Neural crest cell (in vitro differentiated cells): ENCODE measurements at regions not wholly inside any gene's neighbourhood (a gene's known extent, or its start where the extent isn't known, plus 50 kb on each side); places are given as distances from the start of the nearest gene placed in this dataset.

Experiments used
- DNase-seq: peaks from one replicate; pipeline ENCODE4 v3.0.0; 2021; ENCODE audit warnings: low read depth, mixed read lengths, low spot score
- H3K27ac Mint-ChIP-seq: one replicate; pipeline ENCODE4 v1.8.0; 2021; ENCODE audit warnings: mild to moderate bottlenecking, mixed read lengths; ENCODE audit not compliant: unreplicated experiment
- H3K27me3 Mint-ChIP-seq: 2 replicates; pipeline ENCODE4 v1.8.0; 2021; ENCODE audit warnings: low read depth, mild to moderate bottlenecking, mixed read lengths
- H3K36me3 Mint-ChIP-seq: 2 replicates; pipeline ENCODE4 v1.8.0; 2021; ENCODE audit warnings: low read depth, mild to moderate bottlenecking, mixed read lengths
- H3K4me1 Mint-ChIP-seq: 2 replicates; pipeline ENCODE4 v1.8.0; 2021; ENCODE audit warnings: mixed read lengths
- H3K4me3 Mint-ChIP-seq: one replicate; pipeline ENCODE4 v1.8.0; 2021; ENCODE audit warnings: mild to moderate bottlenecking, mixed read lengths
- H3K9me3 Mint-ChIP-seq: 2 replicates; pipeline ENCODE4 v1.8.0; 2021; ENCODE audit warnings: mixed read lengths
- CTCF ChIP-seq: fragments of 200-600 bp; sonication (generic); conservative IDR thresholded peaks from 2 replicates; pipeline ENCODE4 v1.5.0; 2021; ENCODE audit warnings: antibody characterized with exemption, mild to moderate bottlenecking

GRCh38 chr5:171628633-171628974 lies 157.0 kb upstream of the SMIM23 start:
- no peak overlapping the region for H3K4me3 Mint-ChIP-seq
- H3K27me3 Mint-ChIP-seq: peaks cover 62% of the 10 kb centered on the region
- no peak for DNase-seq
- H3K4me1 Mint-ChIP-seq: peaks cover 24% of the 10 kb centered on the region
- TF ChIP-seq CTCF: no peak
- H3K9me3 Mint-ChIP-seq: no peaks in the 10 kb centered on the region
- H3K27ac Mint-ChIP-seq: no peak overlapping the region
- H3K36me3 Mint-ChIP-seq: no peaks in the 10 kb centered on the region

GRCh38 chr5:171629221-171629620 lies 156.4 kb upstream of the SMIM23 start:
- peaks cover 59% of the 10 kb centered on the region for H3K27me3 Mint-ChIP-seq
- peaks cover 19% of the 10 kb centered on the region for H3K4me1 Mint-ChIP-seq
- no peaks in the 10 kb centered on the region for H3K36me3 Mint-ChIP-seq
- DNase-seq: no peak
- no peak for TF ChIP-seq CTCF
- H3K9me3 Mint-ChIP-seq: no peaks in the 10 kb centered on the region
- H3K4me3 Mint-ChIP-seq: no peak overlapping the region
- no peak overlapping the region for H3K27ac Mint-ChIP-seq

- Mint-ChIP-seq H3K36me3 (no peaks in the 10 kb centered on the region), H3K27me3 (peaks cover 53% of the 10 kb centered on the region), H3K9me3 (no peaks in the 10 kb centered on the region), H3K4me3 (no peak overlapping the region), H3K4me1 (peaks cover 16% of the 10 kb centered on the region), H3K27ac (no peak overlapping the region)
- DNase-seq: peak; percentile 63
- TF ChIP-seq CTCF: peak; percentile 59
Observed at GRCh38 chr5:171629628-171630349, 155.8 kb upstream of the SMIM23 start.

- Mint-ChIP-seq H3K36me3 (no peaks in the 10 kb centered on the region), H3K9me3 (no peaks in the 10 kb centered on the region)
Observed at GRCh38 chr5:171630350-171631065, 155.1 kb upstream of the SMIM23 start.

GRCh38 chr5:171632616-171633015 lies 153.0 kb upstream of the SMIM23 start:
- Mint-ChIP-seq H3K4me1 (peaks cover 16% of the 10 kb centered on the region), H3K4me3 (no peak overlapping the region), H3K27ac (no peak overlapping the region), H3K27me3 (peaks cover 34% of the 10 kb centered on the region), H3K9me3 (no peaks in the 10 kb centered on the region), H3K36me3 (no peaks in the 10 kb centered on the region)
- no peak for DNase-seq
- no peak for TF ChIP-seq CTCF

More at GRCh38 chr5:171630350-171631065, 155.1 kb upstream of the SMIM23 start:
- H3K27me3 Mint-ChIP-seq: peaks cover 50% of the 10 kb centered on the region
- peaks cover 16% of the 10 kb centered on the region for H3K4me1 Mint-ChIP-seq
- H3K4me3 Mint-ChIP-seq: no peak overlapping the region
- DNase-seq: no peak
- no peak for TF ChIP-seq CTCF
- H3K27ac Mint-ChIP-seq: no peak overlapping the region
